ENCODE measurements at regions not wholly inside any gene's neighbourhood (a gene's known extent, or its start where the extent isn't known, plus 50 kb on each side); places are given as distances from the start of the nearest gene placed in this dataset.

- TF ChIP-seq ZFP91 (CRISPR knock-in tag; IDR thresholded peaks at IDR 0.05) (no peak), NR0B1 (IDR thresholded peaks at IDR 0.05; ENCODE audit: partially characterized antibody) (no peak), RBM15 (IDR thresholded peaks at IDR 0.05; ENCODE audit: insufficient read depth, low read length) (no peak)
Observed at GRCh38 chr6:62746161-62746560, 460.1 kb upstream of the KHDRBS2 start (continued).

GRCh38 chr6:62740596-62740995, 454.6 kb upstream of the KHDRBS2 start:
- in situ Hi-C loops (cut with MboI) (no loop called here), intact Hi-C loops (cut with micrococcal nuclease) (no loop called here)
- FAIRE-seq (no peak), DNase-seq (ENCODE audit: extremely low read depth in 1 of 4, low spot score in 3 of 4) (no peak), ATAC-seq (no peak)
- Histone ChIP-seq H3K4me3 (no peak overlapping the region), H3K9ac (ENCODE audit: insufficient read depth in 1 of 2, low read depth in 2 of 2, low read length in 2 of 2) (no peak overlapping the region), H3K79me2 (ENCODE audit: control insufficient read depth, insufficient read depth, low read length) (no peaks in the 10 kb centered on the region), H3K4me2 (ENCODE audit: insufficient read depth, low read length) (no peak overlapping the region), H3K9me1 (ENCODE audit: control insufficient read depth, insufficient read depth, low read length) (no peaks in the 10 kb centered on the region), H3K27me3 (ENCODE audit: control insufficient read depth in 2 of 2, insufficient read depth in 2 of 2, low read length in 2 of 2) (no peaks in the 10 kb centered on the region), H2AFZ (ENCODE audit: low read depth, low read length) (no peak overlapping the region), H3K4me1 (replicated peaks in 1 of 2; ENCODE audit: control insufficient read depth in 2 of 2, insufficient read depth in 2 of 2, low read length in 2 of 2) (no peaks in the 10 kb centered on the region), H3K36me3 (ENCODE audit: control insufficient read depth, insufficient read depth, low read length) (no peaks in the 10 kb centered on the region), H3K9me3 (replicated peaks; ENCODE audit: control insufficient read depth, insufficient read depth, low read depth, low read length) (no peaks in the 10 kb centered on the region), H3K27ac (ENCODE audit: extremely low read depth, low read depth, low read length) (no peak overlapping the region), H4K20me1 (replicated peaks; ENCODE audit: control insufficient read depth, insufficient read depth, low read length) (no peaks in the 10 kb centered on the region)
- WGBS (ENCODE audit: insufficient coverage, low coverage, missing lambda C conversion rate) = 0% methylated on average over 3 of the region's 5 CpGs
- no TSS peak for BruUV-seq (replicated peaks)
- CTCF ChIA-PET (ENCODE audit: low intra/inter-chr PET ratio) = no interaction called here
- TF ChIP-seq ZBTB33 (CRISPR knock-in tag; IDR thresholded peaks at IDR 0.05) = no peak
- no peak for TF ChIP-seq CBFA2T2 (conservative IDR thresholded peaks at IDR 0.05)
- TF ChIP-seq TEAD2 (tag; IDR thresholded peaks at IDR 0.05) = no peak
- no peak for TF ChIP-seq DDX20 (tag; IDR thresholded peaks at IDR 0.05; ENCODE audit: low read depth)
- no peak for TF ChIP-seq GATAD2B (IDR thresholded peaks at IDR 0.05; ENCODE audit: borderline replicate concordance)
- POLR2A ChIA-PET = no interaction called here

Measured in K562 (cell line).